ENCODE measurements at regions not wholly inside any gene's neighbourhood (a gene's known extent, or its start where the extent isn't known, plus 50 kb on each side); places are given as distances from the start of the nearest gene placed in this dataset.

- DNase-seq (ENCODE audit: low read depth in 2 of 2) = no peak
These were observed 222.5 kb upstream of the GSE1 start for GRCh38 chr16:85390511-85391174.

GRCh38 chr16:85391175-85391707, 221.9 kb upstream of the GSE1 start:
- DNase-seq (ENCODE audit: low read depth in 2 of 2) = no peak

- DNase-seq (ENCODE audit: low read depth in 2 of 2) = no peak
These were observed 221.1 kb upstream of the GSE1 start for GRCh38 chr16:85391769-85392583.

- DNase-seq (ENCODE audit: low read depth in 2 of 2) = no peak
These were observed 220.1 kb upstream of the GSE1 start for GRCh38 chr16:85392756-85393673.

GRCh38 chr16:85393674-85394451, 219.3 kb upstream of the GSE1 start:
- peak in 1 of 2 donors; percentile 62 for DNase-seq (ENCODE audit: low read depth in 2 of 2)

GRCh38 chr16:85394456-85395206, 218.5 kb upstream of the GSE1 start:
- DNase-seq (ENCODE audit: low read depth in 2 of 2) = no peak

GRCh38 chr16:85395207-85395912, 217.8 kb upstream of the GSE1 start:
- no peak for DNase-seq (ENCODE audit: low read depth in 2 of 2)

GRCh38 chr16:85395913-85396878, 216.9 kb upstream of the GSE1 start:
- DNase-seq (ENCODE audit: low read depth in 2 of 2) = no peak

- DNase-seq (ENCODE audit: low read depth in 2 of 2) = no peak
These were observed 215.9 kb upstream of the GSE1 start for GRCh38 chr16:85396879-85397871.

- DNase-seq (ENCODE audit: low read depth in 2 of 2) = no peak
These were observed 215.1 kb upstream of the GSE1 start for GRCh38 chr16:85398050-85398451.

- DNase-seq (ENCODE audit: low read depth in 2 of 2) = no peak
These were observed 214.2 kb upstream of the GSE1 start for GRCh38 chr16:85398688-85399582.

- no peak for DNase-seq (ENCODE audit: low read depth in 2 of 2)
These were observed 213.4 kb upstream of the GSE1 start for GRCh38 chr16:85399583-85400284.

- no peak for DNase-seq (ENCODE audit: low read depth in 2 of 2)
These were observed 212.6 kb upstream of the GSE1 start for GRCh38 chr16:85400305-85401205.

- DNase-seq (ENCODE audit: low read depth in 2 of 2) = no peak
These were observed 211.7 kb upstream of the GSE1 start for GRCh38 chr16:85401370-85401916.
